Mammary epithelial cell (primary cell): ENCODE measurements at regions not wholly inside any gene's neighbourhood (a gene's known extent, or its start where the extent isn't known, plus 50 kb on each side); places are given as distances from the start of the nearest gene placed in this dataset.

ENCODE experiments used
- CTCF ChIP-seq, 2 donors: IDR thresholded peaks in 1 of 2; conservative IDR thresholded peaks in 1 of 2; 2 replicates each; pipeline ENCODE4 v1.5.1; 2011 to 2012; ENCODE audit warnings: inconsistent platforms in 2 of 2, low read length in 2 of 2, mild to moderate bottlenecking in 2 of 2, control low read depth in 1 of 2, low read depth in 1 of 2; ENCODE audit not compliant: insufficient read depth in 1 of 2; ENCODE audit errors: extremely low read depth in 1 of 2
- EZH2 ChIP-seq: IDR thresholded peaks from 2 replicates; pipeline ENCODE4 v1.6.1; 2012; ENCODE audit warnings: low read length, inconsistent platforms, borderline replicate concordance

DNA sequence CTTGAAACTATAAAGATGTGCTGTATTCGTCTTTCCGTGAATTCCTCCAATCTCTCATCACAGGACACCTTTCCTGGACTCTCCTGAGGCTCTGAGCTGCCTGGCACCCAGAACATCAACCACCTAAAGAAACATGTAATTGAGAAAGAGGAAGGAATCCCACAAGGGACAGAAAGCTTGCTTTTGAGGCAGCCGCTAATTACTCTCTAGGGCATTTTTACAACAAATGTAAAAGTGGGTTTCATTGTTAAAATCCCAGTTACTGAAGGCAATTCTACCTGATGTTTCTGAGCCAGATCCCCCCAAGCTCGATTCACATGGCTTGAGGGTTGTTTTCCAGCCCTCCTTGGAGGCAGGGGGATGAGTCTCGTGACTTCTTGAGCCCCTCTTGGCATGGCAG lies 238.5 kb upstream of the LHX5 start:
- TF ChIP-seq CTCF (conservative IDR thresholded peaks at IDR 0.05 in 1 of 2, IDR thresholded peaks at IDR 0.05 in 1 of 2; ENCODE audit: extremely low read depth in 1 of 2, insufficient read depth in 1 of 2, low read depth in 1 of 2, low read length in 2 of 2) (no peak), EZH2 (no peak)
